Activated gamma-delta T cell (primary cell): ENCODE measurements at regions not wholly inside any gene's neighbourhood (a gene's known extent, or its start where the extent isn't known, plus 50 kb on each side); places are given as distances from the start of the nearest gene placed in this dataset.
"Not testable (repeated sequence)": the region's sequence is repeated elsewhere in the genome, so short reads cannot be mapped to it uniquely, and the experiment has no call there.

Experiments
- DNase-seq: peaks from one replicate; lab custom pipeline; 2025; lab: John Stamatoyannopoulos, UW

GRCh38 chr2:58620896-58621295 is 379.8 kb upstream of the FANCL start:
- DNase-seq: no peak

DNA sequence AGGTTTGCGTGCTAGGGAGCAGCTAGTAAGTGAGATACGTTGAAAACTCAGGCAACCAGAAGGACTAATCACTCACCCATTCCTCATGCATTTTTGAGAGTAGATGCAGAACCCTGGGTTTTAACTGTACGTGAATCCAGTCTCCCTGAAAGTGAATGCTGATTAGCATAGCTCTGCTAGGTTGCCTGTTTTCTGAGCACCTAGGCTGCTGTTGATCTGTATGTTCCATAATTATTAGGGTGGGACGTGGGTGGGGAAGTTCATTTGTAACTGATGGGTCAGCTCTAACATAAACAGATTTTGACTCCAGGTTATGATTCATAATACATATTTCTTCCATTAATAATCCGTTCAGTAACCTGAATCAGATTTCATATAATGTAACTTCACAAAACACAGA is 379.0 kb upstream of the FANCL start:
- DNase-seq: no peak

GRCh38 chr2:58616961-58617360 is 375.8 kb upstream of the FANCL start:
- no peak for DNase-seq

- DNase-seq: no peak
Observed at GRCh38 chr2:58614219-58614618, 373.1 kb upstream of the FANCL start.

- DNase-seq: no peak
Observed at GRCh38 chr2:58612973-58613372, 371.8 kb upstream of the FANCL start.

DNA sequence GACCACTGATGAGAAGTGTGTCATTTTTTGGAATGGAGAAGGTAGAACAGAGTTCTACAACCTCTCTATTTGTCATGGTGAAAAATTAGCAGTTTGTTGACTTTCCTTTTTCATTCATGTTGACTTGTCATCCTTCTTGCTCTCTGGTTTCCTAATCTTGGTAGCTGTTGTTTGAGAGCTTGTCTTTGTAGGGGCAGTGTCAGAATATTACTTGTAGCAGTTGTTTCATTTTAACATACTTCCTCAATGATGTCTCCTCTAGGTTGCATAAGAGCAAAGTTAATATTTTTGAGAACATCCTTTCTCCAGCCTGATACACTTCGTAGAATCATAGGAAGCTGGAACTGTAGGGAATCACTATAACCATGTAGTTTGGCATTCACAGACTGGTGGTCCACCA is 368.2 kb upstream of the FANCL start:
- DNase-seq: no peak

DNA sequence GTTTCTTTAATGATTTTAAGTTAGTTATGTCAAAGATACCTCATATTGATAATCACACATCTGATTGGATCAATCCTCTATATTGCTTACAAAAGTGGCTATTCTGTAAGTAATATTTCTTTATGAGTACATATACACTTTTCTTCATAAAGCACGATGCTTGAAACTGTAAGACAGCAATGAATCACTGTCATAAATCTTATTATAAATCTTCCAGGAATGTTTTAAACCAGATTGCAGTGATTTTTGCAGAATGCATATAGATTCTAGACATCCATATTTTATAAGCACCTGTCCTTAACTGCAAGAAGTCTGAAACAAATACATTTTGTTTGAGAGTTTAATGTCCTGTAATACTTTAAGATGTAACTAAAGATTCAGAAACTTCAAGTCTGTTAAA is 367.0 kb upstream of the FANCL start:
- no peak for DNase-seq

DNA sequence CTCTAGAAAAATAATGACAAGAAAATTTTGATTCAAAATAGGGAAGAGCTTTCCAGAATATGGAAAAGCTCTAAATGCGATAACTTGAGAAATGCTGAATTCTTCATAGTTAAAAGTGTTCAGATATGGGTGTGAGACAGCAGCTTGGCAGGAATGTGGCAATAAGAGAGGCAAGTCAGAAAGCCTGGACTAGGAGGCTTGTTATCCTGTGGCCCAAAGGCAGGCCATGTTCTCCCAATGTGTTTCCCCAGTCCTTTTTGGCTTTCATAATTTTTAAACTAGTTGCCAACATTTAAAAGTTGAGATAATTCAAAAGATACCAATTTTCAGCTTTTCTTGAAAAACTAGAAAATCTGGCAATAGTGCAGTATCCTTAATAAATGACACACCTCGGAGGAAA is 366.3 kb upstream of the FANCL start:
- no peak for DNase-seq

DNA sequence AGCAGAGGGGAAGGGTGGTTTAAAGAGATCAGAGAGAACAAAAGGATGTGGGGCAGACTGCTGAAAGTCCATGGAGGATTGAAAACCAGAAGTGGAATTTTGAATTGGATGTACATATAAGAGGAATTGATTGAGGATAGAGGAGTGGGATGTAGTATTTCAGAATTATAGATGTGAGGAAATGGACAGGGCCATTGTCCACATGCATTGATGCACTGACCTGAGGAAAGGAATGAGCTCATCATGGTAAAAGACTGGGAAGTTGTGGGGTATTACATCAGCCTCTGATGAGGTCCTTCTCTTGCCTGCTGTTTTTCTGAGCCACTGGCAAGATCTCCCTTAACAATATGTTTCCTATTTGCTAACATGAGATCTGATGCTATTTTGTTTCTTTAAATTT is 365.7 kb upstream of the FANCL start:
- no peak for DNase-seq

DNA sequence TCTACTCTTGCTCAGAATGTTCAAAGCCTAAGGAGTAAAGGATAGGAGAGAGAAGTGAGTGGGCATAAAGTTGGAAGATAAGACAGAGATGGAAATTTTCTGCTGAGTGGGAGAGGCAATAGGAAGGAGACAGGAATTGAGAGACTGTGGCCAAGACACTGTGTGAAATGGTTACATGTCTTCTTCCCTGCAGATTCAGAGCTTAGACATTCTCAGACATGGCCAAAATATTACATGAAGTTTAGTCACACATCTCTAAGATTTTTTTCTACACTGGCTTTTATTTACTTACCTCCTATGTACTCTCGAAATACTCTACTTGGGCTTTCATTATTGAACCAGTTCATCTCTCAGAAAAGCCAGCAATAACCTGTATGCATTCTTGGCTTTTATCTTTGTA is 363.0 kb upstream of the FANCL start:
- DNase-seq: no peak

GRCh38 chr2:58601017-58601416 is 359.9 kb upstream of the FANCL start:
- DNase-seq: no peak

- no peak for DNase-seq
Observed at GRCh38 chr2:58598171-58598570, 357.0 kb upstream of the FANCL start.

DNA sequence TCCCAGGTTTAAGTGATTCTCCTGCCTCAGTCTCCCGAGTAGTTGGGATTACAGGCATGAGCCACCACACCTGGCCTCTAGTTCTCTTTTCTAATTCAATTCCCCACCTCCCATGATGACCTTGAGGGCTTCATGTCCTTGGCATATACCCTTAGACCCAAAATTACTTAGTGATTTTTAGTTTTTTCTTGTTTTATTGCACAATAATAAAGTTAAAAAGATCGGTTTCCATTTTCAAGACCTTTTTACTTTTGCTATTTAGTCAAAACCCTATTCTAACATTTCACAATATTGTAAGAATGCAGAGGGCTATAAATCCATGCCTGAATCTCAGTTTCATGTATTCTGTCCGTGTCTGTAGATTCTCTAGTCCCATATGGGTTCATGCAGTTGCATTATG is 354.6 kb upstream of the FANCL start:
- DNase-seq: no peak

GRCh38 chr2:58594762-58595161 is 353.6 kb upstream of the FANCL start:
- no peak for DNase-seq

DNA sequence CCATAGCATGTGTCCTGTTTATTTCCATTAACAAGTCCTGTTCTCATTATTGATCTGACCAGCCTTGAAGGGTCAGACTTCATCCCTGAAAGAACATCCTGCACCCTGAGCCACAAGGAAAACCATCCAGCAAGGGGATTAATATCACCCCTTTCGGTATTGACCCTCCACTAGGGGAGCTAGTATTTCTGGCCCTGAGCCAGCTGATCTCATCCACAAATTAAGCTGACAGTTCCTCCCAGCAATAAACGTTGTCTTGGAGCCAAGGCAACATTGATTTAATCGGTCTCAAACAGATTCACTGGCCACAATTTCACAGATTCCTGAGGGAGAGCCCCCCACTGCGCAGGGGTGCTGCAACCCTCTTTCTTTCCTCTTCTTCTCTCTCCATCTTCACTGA is 353.1 kb upstream of the FANCL start:
- no peak for DNase-seq

DNA sequence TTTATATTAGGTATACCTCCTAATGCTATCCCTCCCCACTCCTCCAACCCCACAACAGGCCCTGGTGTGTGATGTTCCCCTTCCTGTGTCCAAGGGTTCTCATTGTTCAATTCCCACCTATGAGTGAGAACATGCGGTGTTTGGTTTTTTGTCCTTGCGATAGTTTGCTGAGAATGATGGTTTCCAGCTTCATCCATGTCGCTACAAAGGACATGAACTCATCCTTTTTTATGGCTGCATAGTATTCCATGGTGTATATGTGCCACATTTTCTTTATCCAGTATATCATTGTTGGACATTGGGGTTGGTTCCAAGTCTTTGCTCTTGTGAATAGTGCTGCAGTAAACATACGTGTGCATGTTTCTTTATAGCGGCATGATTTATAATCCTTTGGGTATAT is 345.1 kb upstream of the FANCL start:
- DNase-seq: not testable (repeated sequence)

DNA sequence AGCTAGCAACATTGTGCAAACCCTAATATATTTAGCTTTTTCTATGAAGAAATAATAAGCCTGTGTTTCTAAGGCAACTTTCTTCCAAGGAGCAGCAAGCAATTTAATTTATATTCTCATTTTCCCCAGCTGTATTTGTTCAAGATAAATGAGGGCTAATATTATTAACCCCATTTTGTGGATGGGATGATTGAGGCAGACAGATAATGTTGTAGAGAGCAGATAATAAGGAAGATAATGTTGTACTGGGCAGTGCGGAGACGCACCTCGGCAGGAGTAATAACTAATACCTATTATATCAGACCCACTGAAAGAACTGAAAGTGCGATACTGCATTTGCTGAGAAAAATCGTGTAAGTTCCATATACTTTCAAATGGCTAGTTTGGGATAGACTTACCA is 344.1 kb upstream of the FANCL start:
- DNase-seq: no peak

DNA sequence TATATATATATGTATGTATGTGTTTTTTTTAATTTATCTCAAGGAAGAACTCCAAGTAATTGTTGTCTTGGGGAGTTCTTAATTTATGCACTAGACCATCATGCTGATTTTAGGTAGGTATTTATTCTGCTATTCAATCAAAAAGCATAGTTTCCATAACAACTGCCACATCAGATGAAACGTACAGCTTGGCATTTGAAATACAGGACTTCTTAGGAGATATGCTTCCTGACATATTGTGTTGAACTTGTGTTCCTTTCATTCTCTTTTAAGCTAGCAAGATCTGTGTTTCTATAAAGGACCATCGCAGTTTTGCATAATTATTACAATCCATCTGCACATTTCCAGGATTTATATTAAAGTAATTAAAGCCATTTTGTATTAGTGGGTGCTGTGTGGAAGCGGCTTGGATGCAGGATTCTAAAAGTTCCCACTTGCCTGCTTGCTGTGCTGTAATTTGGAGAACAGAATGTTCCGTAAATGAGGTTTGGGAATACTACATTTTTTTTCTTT is 343.5 kb upstream of the FANCL start:
- DNase-seq: no peak

- no peak for DNase-seq
Observed at GRCh38 chr2:58578276-58578675, 337.2 kb upstream of the FANCL start.

- no peak for DNase-seq
Observed at GRCh38 chr2:58574873-58575272, 333.7 kb upstream of the FANCL start.

- no peak for DNase-seq
Observed at GRCh38 chr2:58572731-58573130, 331.6 kb upstream of the FANCL start.

- no peak for DNase-seq
Observed at GRCh38 chr2:58571181-58571852, 330.2 kb upstream of the FANCL start.

GRCh38 chr2:58569475-58570185 is 328.5 kb upstream of the FANCL start:
- DNase-seq: no peak

DNA sequence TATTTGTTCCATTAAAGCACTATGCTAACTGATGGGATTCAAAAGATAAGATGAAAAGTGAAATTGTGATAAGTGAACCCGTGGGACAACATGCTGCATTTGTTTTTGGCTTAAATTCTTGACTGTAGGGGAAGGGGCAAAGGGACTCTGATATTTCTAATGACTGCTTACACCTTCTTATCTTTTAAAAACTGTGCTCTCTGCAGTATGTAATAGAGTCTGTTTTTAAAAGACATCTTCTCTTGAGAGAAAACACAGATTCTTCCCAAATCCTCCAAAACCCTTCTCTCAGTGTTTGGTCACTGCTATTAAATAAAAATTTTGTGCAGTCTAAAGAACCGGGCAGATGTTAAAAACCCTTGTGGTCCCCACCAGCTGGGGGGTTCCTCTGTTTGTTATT is 327.8 kb upstream of the FANCL start:
- DNase-seq: no peak
